Cardiac fibroblast (primary cell): ENCODE measurements at regions not wholly inside any gene's neighbourhood (a gene's known extent, or its start where the extent isn't known, plus 50 kb on each side); places are given as distances from the start of the nearest gene placed in this dataset.

Experiments
- DNase-seq, 2 donors: peaks; one replicate each; pipeline versions ENCODE4 v3.0.0 to v3.0.0-alpha.2; 2010; ENCODE audit warnings: low read depth in 2 of 2
- H3K4me3 ChIP-seq, 2 donors: replicated peaks in 1 of 2; 1 replicate in 1 of 2; 2 replicates in 1 of 2; pipeline ENCODE4 v1.5.1; 2011; ENCODE audit warnings: low read depth in 2 of 2, low read length in 2 of 2, mild to moderate bottlenecking in 2 of 2, moderate library complexity in 1 of 2
- TF ChIP-seq, protein P1 (sequence below): IDR thresholded peaks from one replicate; pipeline ENCODE4 v1.5.1; 2011; ENCODE audit warnings: low read depth, mild to moderate bottlenecking, low read length, inconsistent platforms

DNA sequence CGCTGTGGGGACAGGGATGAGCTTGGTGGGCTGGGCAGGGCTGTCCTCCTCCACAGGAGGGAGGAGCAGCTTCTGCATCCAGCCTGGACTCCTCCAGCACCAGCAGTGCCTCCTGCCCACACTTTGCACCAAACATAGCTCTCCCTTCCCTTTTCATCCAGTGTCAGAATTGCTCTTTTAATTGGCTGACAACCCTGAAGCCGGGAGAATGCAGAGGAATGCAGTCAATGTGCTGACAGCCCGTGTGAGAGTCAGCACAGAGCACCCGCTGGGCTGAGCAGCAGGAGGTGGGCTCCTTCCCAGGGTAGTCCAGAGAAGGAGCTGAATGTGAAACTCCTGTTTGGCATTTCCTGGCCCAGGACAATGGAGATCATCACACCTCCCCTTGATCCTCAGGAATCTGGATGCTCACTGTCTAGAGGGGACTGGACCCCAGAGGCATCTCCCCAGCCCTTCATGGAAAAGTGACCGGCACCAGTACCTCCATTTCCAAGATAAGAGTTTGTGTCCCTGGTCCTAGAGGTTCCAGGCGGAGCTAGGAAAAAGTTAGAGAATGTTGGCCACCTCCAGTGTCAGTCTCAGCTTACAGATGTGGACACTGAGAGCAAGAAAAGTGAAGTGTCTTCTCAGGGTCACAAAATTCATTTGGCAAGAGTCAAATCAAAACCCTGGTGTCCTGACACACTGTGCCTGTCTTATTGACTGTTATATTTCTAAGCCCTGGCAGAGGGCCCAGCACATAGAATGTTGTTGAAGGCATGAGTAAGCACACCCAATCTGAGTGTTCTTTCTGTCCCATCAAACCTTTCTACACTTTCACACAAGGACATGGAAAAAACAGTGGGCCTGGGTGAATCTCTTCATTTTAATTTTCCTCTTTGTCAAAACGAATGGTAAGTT is 202.1 kb downstream of the SNX18 start:
- peak; percentile 84 to 86 for DNase-seq
- TF ChIP-seq, protein P1, sequence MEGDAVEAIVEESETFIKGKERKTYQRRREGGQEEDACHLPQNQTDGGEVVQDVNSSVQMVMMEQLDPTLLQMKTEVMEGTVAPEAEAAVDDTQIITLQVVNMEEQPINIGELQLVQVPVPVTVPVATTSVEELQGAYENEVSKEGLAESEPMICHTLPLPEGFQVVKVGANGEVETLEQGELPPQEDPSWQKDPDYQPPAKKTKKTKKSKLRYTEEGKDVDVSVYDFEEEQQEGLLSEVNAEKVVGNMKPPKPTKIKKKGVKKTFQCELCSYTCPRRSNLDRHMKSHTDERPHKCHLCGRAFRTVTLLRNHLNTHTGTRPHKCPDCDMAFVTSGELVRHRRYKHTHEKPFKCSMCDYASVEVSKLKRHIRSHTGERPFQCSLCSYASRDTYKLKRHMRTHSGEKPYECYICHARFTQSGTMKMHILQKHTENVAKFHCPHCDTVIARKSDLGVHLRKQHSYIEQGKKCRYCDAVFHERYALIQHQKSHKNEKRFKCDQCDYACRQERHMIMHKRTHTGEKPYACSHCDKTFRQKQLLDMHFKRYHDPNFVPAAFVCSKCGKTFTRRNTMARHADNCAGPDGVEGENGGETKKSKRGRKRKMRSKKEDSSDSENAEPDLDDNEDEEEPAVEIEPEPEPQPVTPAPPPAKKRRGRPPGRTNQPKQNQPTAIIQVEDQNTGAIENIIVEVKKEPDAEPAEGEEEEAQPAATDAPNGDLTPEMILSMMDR = no peak
- H3K4me3 ChIP-seq = no peak overlapping the region

DNA sequence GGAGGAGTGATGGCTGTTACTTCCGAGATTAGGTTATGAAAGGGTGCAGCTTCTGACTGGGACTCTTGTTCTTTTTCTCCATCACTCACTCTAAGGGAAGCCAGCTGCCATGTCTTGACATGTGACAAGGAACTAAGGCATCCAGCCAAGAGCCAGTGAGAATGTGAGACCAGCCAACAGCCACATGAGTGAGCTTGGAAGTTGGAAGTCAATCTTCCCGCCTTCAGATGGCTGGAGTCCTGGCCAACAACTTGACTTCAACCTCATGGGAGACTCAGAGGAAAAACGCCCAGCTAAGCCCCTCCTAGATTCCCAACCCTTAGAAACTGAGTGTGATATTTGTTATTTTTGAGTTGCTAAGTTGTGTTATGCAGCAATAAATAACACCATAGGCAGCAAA is 201.1 kb downstream of the SNX18 start:
- TF ChIP-seq, protein P1 = no peak
- H3K4me3 ChIP-seq = no peak overlapping the region
- DNase-seq = peak; percentile 44 to 83

DNA sequence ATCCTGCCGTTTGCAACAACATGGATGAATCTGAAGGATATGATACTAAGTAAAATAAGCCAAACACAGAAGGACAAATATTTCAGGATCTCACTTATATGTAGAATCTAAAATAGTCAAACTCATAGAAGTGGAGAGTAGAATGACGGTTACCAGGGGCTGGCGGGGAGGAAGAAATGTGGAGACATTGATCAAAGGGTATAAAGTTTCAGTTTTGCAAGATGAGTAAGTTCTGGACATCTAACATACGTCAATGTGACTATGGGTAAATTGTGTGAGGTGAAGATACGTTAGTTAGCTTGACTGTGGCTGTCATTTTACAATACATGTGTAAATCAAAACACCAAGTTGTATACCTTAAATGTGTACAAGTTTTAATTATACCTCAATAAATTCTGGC is 200.3 kb downstream of the SNX18 start:
- no peak overlapping the region for H3K4me3 ChIP-seq
- DNase-seq = no peak
- TF ChIP-seq, protein P1 = no peak

DNA sequence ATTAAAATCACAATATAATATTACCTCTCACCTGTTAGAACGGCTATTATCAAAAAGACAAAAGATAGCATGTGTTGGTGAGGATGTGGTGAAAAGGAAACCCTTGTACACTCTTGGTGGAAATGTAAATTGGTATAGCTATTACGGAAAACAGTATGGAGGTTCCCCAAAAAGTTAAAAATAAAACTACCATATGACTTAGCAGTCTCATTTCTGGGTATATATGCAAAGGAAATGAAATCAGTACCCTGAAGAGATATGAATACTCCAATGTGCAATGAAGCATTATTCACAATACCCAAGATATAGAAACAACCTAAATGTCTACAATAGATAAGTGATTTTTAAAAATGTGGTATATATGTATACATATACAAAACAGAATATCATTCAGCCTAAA is 199.9 kb downstream of the SNX18 start:
- DNase-seq = no peak
- TF ChIP-seq, protein P1 = no peak
- no peak overlapping the region for H3K4me3 ChIP-seq

DNA sequence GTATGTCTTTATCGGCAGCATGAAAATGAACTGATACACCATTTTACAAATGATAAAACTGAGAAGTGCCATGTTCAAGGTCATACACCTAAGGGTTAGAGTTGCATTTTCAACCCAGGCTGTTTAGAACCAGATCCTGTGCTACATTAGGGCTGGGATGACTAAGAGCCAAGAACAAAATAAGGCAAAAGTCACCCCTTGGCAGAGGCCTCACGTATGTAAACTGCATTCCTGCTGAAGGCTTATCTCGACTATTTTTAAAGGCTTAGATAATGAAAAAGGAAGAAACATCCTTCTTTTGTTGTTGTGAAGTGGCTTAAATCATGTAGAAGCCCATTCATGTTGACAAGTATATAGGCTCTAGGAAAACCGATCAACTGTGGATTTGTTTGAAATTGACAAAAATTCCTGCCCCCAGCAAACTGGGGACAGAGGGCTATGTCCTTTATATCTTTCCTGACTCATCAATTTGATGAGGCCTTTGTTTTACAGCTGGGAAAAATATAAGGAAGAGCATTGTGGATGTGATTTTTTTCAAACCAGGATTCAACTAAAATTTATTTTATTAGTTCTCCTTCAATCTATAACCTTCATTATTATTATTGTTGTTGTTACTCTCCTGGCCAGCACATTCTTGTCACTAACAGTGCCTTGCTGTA is 196.5 kb downstream of the SNX18 start:
- H3K4me3 ChIP-seq = no peak overlapping the region
- DNase-seq = peak; percentile 57 to 91
- TF ChIP-seq, protein P1 = no peak

DNA sequence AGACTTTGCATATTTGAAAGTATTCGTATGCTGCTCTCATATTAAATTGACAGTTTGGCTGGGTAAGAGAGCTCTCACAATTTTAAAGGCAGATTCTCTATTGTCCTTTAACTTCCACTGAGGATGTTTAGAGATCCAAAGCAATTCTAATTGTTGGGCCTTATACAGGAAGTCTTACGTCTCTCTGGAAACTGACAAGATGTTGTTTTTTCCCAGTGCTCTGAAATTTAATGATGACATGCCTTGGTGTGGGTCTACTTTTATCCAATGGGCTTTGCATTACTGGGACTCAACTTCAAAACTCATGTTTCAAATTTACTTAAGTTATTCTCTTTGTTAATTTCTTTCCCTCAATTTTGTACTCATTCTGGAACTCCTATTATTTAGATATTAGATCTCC is 191.5 kb downstream of the SNX18 start:
- DNase-seq = no peak
- TF ChIP-seq, protein P1 = no peak
- no peak overlapping the region for H3K4me3 ChIP-seq
